Loucy (cell line): ENCODE measurements at regions not wholly inside any gene's neighbourhood (a gene's known extent, or its start where the extent isn't known, plus 50 kb on each side); places are given as distances from the start of the nearest gene placed in this dataset.

Source experiments
- H2AFZ ChIP-seq: fragments of 200-600 bp; sonication (generic); 2 replicates; pipeline ENCODE4 v1.6.0; 2016; ENCODE audit warnings: antibody characterized with exemption, mild to moderate bottlenecking, low read length, moderate library complexity
- H3F3A ChIP-seq: fragments of 200-600 bp; 2 replicates; pipeline ENCODE4 v1.6.0; 2016; ENCODE audit warnings: antibody characterized with exemption, low read depth, mild to moderate bottlenecking
- H3K27me3 ChIP-seq: fragments of 200-600 bp; sonication (generic); 2 replicates; pipeline ENCODE4 v1.6.1; 2014; ENCODE audit warnings: low read length, mild to moderate bottlenecking; ENCODE audit not compliant: insufficient read depth, poor library complexity, severe bottlenecking
- H3K36me3 ChIP-seq: fragments of 200-600 bp; sonication (generic); 2 replicates; pipeline ENCODE4 v1.6.1; 2016; ENCODE audit warnings: low read length; ENCODE audit not compliant: insufficient read depth
- H3K4me1 ChIP-seq: fragments of 200-600 bp; sonication (generic); 2 replicates; pipeline ENCODE4 v1.5.1; 2014; ENCODE audit warnings: low read length, mild to moderate bottlenecking; ENCODE audit not compliant: insufficient read depth, poor library complexity, severe bottlenecking
- H3K4me2 ChIP-seq: fragments of 200-600 bp; sonication (generic); 2 replicates; pipeline ENCODE4 v1.6.0; 2014; ENCODE audit warnings: antibody characterized with exemption, low read length, low read depth, mild to moderate bottlenecking; ENCODE audit not compliant: poor library complexity, severe bottlenecking
- H3K4me3 ChIP-seq: fragments of 200-600 bp; sonication (generic); 2 replicates; pipeline ENCODE4 v1.5.1; 2014; ENCODE audit warnings: low read length, mild to moderate bottlenecking, mixed read lengths; ENCODE audit not compliant: poor library complexity, severe bottlenecking
- H3K79me2 ChIP-seq: fragments of 200-600 bp; sonication (generic); 2 replicates; pipeline ENCODE4 v1.6.1; 2014; ENCODE audit warnings: low read length; ENCODE audit not compliant: insufficient read depth
- H3K9ac ChIP-seq: fragments of 200-600 bp; sonication (generic); 2 replicates; pipeline ENCODE4 v1.6.0; 2014; ENCODE audit warnings: mild to moderate bottlenecking, low read depth, low read length, moderate library complexity; ENCODE audit not compliant: poor library complexity, severe bottlenecking
- H3K9me2 ChIP-seq: fragments of 200-600 bp; sonication (generic); replicated peaks from 2 replicates; pipeline ENCODE4 v1.6.1; 2016; ENCODE audit warnings: low read depth, low read length, mixed read lengths
- H3K9me3 ChIP-seq: fragments of 200-600 bp; sonication (generic); 2 replicates; pipeline ENCODE4 v1.6.1; 2014; ENCODE audit warnings: mild to moderate bottlenecking, antibody characterized with exemption, low read length, low read depth; ENCODE audit not compliant: insufficient read depth
- H4K20me1 ChIP-seq: fragments of 200-600 bp; sonication (generic); 2 replicates; pipeline ENCODE4 v1.6.0; 2014; ENCODE audit warnings: antibody characterized with exemption, low read length, mild to moderate bottlenecking; ENCODE audit not compliant: insufficient read depth, poor library complexity, severe bottlenecking
- CTCF ChIP-seq: fragments of 200-600 bp; sonication (generic); conservative IDR thresholded peaks from 2 replicates; pipeline ENCODE4 v1.5.1; 2014; ENCODE audit warnings: mild to moderate bottlenecking, antibody characterized with exemption, low read length
- EZH2phosphoT487 ChIP-seq: fragments of 200-600 bp; IDR thresholded peaks from 2 replicates; pipeline ENCODE4 v1.6.1; 2018; ENCODE audit warnings: antibody characterized with exemption, mild to moderate bottlenecking, moderate library complexity, borderline replicate concordance

DNA sequence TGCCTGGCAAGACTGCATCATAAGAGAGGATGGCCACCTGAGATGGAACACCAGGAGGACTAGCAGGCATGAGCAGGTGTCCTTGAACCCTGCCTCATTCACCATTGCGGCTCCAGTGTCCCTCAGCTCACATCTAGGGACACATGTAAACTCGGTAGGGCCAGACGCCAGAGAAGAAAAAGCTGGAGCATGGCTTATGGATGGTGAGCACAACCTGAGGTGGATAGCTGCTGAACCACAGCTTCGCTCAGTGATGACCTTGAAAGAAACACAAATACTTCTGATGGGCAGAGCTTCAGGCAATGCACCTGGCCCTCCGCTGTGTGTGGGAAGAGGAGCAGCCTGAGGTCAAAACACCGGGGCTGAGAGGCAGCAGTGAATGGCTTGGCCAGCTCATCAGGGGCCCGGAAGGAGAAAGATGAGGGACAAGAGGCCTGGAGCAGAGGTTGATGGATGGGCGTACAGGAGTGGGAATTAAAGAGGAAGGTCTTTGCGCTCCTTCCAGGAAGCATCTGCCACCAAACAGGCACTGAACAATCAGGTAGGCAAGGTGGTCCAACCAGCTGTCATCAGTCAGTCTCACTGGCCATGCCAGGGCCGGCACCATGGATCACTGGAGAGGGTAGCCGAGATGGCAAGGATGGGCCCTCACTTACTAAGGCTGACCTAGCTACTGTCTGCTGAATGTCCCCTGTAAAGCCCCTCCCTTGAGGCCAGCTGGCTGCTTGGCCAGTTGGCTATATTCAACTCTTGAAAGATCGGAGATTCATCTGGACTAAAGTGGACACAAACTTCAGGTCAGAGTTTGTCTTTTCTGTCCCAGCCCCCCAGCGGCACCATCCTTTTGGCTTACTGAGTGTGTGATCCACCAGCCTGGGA, 89.7 kb downstream of the MYEOV start:
- Histone ChIP-seq H3K79me2 (no peaks in the 10 kb centered on the region), H3F3A (no peaks in the 10 kb centered on the region), H3K36me3 (no peaks in the 10 kb centered on the region), H3K9me3 (peaks cover 10% of the 10 kb centered on the region), H3K27me3 (no peaks in the 10 kb centered on the region), H4K20me1 (no peaks in the 10 kb centered on the region), H3K9me2 (no peaks in the 10 kb centered on the region), H2AFZ (no peak overlapping the region), H3K9ac (no peak overlapping the region), H3K4me1 (no peaks in the 10 kb centered on the region), H3K4me3 (peak overlapping the region; percentile 66), H3K4me2 (peak overlapping the region; percentile 72)
- TF ChIP-seq EZH2phosphoT487 (no peak), CTCF (no peak)

DNA sequence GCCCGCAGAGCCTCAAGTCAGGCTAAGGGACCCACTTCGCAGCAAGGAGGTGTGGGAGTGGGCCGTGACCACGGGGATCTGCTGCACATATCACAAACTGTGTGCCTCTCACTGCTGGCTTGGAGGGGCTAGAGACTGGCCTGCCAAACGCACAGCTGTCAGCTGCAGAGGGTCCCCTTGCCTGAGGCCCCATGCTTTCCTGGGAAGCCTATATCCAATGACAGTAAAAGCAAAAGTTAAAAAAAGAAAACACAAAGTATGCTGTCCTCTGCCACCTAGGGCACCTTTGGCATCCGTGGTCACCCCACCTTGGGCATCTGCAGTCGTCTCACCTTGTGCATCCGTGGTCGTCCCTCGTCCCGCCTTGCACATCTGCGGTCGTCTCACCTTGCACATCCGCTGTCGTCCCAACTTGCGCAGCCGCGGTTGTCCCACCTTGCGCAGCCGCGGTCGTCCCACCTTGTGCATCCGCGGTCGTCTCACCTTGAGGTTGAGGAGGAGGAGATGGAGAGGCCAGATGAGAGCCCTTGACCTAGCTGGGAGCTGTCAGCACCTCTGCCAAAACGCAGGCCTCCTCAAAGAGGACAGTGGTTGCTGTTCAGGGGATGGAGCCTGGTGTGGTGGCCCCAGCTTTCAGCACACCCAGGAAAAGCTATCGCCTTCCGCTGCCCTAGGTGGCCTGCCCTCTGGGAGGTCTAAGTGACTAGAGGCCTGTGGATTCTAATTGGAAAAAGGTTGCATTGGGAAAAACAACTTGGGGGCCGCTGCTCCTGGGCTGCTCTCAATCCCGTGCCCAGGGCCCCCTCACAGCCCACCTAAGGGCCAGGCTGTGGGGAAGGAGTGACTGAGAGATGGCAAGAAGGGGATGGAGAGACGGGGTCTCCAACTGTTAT, 90.5 kb downstream of the MYEOV start:
- Histone ChIP-seq H3K4me3 (no peak overlapping the region), H3K9me2 (no peaks in the 10 kb centered on the region), H3K4me1 (no peaks in the 10 kb centered on the region), H3F3A (no peaks in the 10 kb centered on the region), H3K36me3 (no peaks in the 10 kb centered on the region), H3K4me2 (no peak overlapping the region), H3K9me3 (peaks cover 14% of the 10 kb centered on the region), H2AFZ (no peak overlapping the region), H3K79me2 (no peaks in the 10 kb centered on the region), H4K20me1 (no peaks in the 10 kb centered on the region), H3K27me3 (no peaks in the 10 kb centered on the region), H3K9ac (no peak overlapping the region)
- TF ChIP-seq EZH2phosphoT487, result no peak
- no peak for TF ChIP-seq CTCF

- no peak overlapping the region for H3K9ac ChIP-seq
- TF ChIP-seq CTCF (no peak), EZH2phosphoT487 (no peak)
- no peak overlapping the region for H3K4me3 ChIP-seq
- H3K9me3 ChIP-seq, result peaks cover 14% of the 10 kb centered on the region
- H3K79me2 ChIP-seq, result no peaks in the 10 kb centered on the region
- no peak overlapping the region for H2AFZ ChIP-seq
- H3K27me3 ChIP-seq, result no peaks in the 10 kb centered on the region
- no peaks in the 10 kb centered on the region for H4K20me1 ChIP-seq
- H3F3A ChIP-seq, result no peaks in the 10 kb centered on the region
- H3K4me2 ChIP-seq, result no peak overlapping the region
- no peaks in the 10 kb centered on the region for H3K36me3 ChIP-seq
- no peaks in the 10 kb centered on the region for H3K4me1 ChIP-seq
- no peaks in the 10 kb centered on the region for H3K9me2 ChIP-seq
These were observed 91.3 kb downstream of the MYEOV start for GRCh38 chr11:69385144-69385820.
